IMR-90 (cell line): ENCODE measurements at regions not wholly inside any gene's neighbourhood (a gene's known extent, or its start where the extent isn't known, plus 50 kb on each side); places are given as distances from the start of the nearest gene placed in this dataset.
A peak's percentile ranks its signal among the peaks of the same experiment; 100 is the strongest.

Experiments
- ATAC-seq: fragments of 200-7000 bp; cut with Tn5 transposase; 2 replicates; pipeline ENCODE4 v1.9.1; 2020; ENCODE audit warnings: low read depth, mild to moderate bottlenecking, moderate library complexity
- BruUV-seq: library from RNA; stranded (reverse); fragments of 400-500 nt; replicated peaks from 2 replicates; lab custom pipeline; 2021; lab: Mats Ljungman, UMichigan
- CTCF ChIA-PET: fragments of 300-600 bp; formaldehyde crosslinking; extraction: SDS; loops from one replicate; lab custom pipeline; 2021; ENCODE audit warnings: antibody characterized with exemption; lab: Yijun Ruan, JAX
- POLR2A ChIA-PET: fragments of 300-600 bp; sonication (Branson Sonifier 250); formaldehyde crosslinking; loops from one replicate; lab custom pipeline; 2022; ENCODE audit warnings: antibody characterized with exemption; ENCODE audit not compliant: unreplicated experiment; lab: Charles Lee
- DNase-seq: peaks from one replicate; pipeline ENCODE4 v3.0.0; 2013
- H2AFZ ChIP-seq: replicated peaks from 2 replicates; pipeline ENCODE3; 2013; ENCODE audit warnings: low read length, mild to moderate bottlenecking; ENCODE audit not compliant: poor library complexity
- H2AK5ac ChIP-seq: 2 replicates; pipeline ENCODE4 v1.6.1; 2013; ENCODE audit warnings: low read depth, low read length, inconsistent platforms
- H2AK9ac ChIP-seq: replicated peaks from 2 replicates; pipeline ENCODE3; 2013; ENCODE audit warnings: mild to moderate bottlenecking, low read depth, low read length, moderate library complexity; ENCODE audit not compliant: poor library complexity
- H2BK120ac ChIP-seq: 2 replicates; pipeline ENCODE4 v1.6.1; 2013; ENCODE audit warnings: low read depth, low read length, inconsistent platforms
- H2BK15ac ChIP-seq: 3 replicates; pipeline ENCODE4 v1.6.1; 2013; ENCODE audit warnings: low read depth, low read length, inconsistent platforms
- H2BK20ac ChIP-seq: 2 replicates; pipeline ENCODE4 v1.6.1; 2013; ENCODE audit warnings: low read depth, mild to moderate bottlenecking, inconsistent platforms, low read length, moderate library complexity
- H2BK5ac ChIP-seq: 2 replicates; pipeline ENCODE4 v1.6.1; 2013; ENCODE audit warnings: mild to moderate bottlenecking, low read depth, low read length, inconsistent platforms; ENCODE audit not compliant: poor library complexity, severe bottlenecking
- H3K14ac ChIP-seq: replicated peaks from 2 replicates; pipeline ENCODE4 v1.6.1; 2013; ENCODE audit warnings: low read depth, low read length, inconsistent platforms
- H3K18ac ChIP-seq: 2 replicates; pipeline ENCODE4 v1.6.1; 2013; ENCODE audit warnings: low read depth, low read length, control low read depth
- H3K23ac ChIP-seq: 2 replicates; pipeline ENCODE4 v1.6.1; 2013; ENCODE audit warnings: low read depth, low read length, inconsistent platforms
- H3K27ac ChIP-seq: 2 replicates; pipeline ENCODE4 v1.5.1; 2013; ENCODE audit warnings: mild to moderate bottlenecking, control low read depth, low read length; ENCODE audit not compliant: insufficient read depth
- H3K27me3 ChIP-seq: 2 replicates; pipeline ENCODE4 v1.6.1; 2013; ENCODE audit warnings: low read length; ENCODE audit not compliant: control insufficient read depth, insufficient read depth
- H3K36me3 ChIP-seq: 2 replicates; pipeline ENCODE4 v1.6.1; 2013; ENCODE audit warnings: low read length, mixed read lengths; ENCODE audit not compliant: control insufficient read depth, insufficient read depth
- H3K4ac ChIP-seq: 2 replicates; pipeline ENCODE4 v1.6.1; 2013; ENCODE audit warnings: low read depth, low read length, inconsistent platforms
- H3K4me1 ChIP-seq: 2 replicates; pipeline ENCODE4 v1.6.1; 2013; ENCODE audit warnings: low read length, mixed read lengths; ENCODE audit not compliant: control insufficient read depth, insufficient read depth
- H3K4me2 ChIP-seq: 2 replicates; pipeline ENCODE4 v1.6.1; 2013; ENCODE audit warnings: low read depth, mild to moderate bottlenecking, control low read depth, low read length, moderate library complexity
- H3K4me3 ChIP-seq: 2 replicates; pipeline ENCODE4 v1.5.1; 2013; ENCODE audit warnings: low read depth, mild to moderate bottlenecking, control low read depth, low read length, moderate library complexity; ENCODE audit not compliant: insufficient read depth
- H3K56ac ChIP-seq: 2 replicates; pipeline ENCODE4 v1.6.1; 2013; ENCODE audit warnings: low read length, inconsistent platforms; ENCODE audit not compliant: insufficient read depth; ENCODE audit errors: extremely low read depth
- H3K79me1 ChIP-seq, 2 experiments: 2 replicates each; pipeline ENCODE4 v1.6.1; 2013; ENCODE audit warnings: low read length in 2 of 2, inconsistent platforms in 1 of 2, low read depth in 1 of 2
- H3K9ac ChIP-seq: 2 replicates; pipeline ENCODE4 v1.6.1; 2013; ENCODE audit warnings: low read depth, low read length, control low read depth
- H3K9me1 ChIP-seq: 2 replicates; pipeline ENCODE4 v1.6.1; 2013; ENCODE audit warnings: low read length, inconsistent platforms; ENCODE audit not compliant: insufficient read depth
- H3K9me3 ChIP-seq: 2 replicates; pipeline ENCODE4 v1.6.1; 2013; ENCODE audit warnings: low read length; ENCODE audit not compliant: control insufficient read depth, insufficient read depth
- H4K20me1 ChIP-seq: 2 replicates; pipeline ENCODE4 v1.6.1; 2013; ENCODE audit warnings: low read length, inconsistent platforms; ENCODE audit not compliant: insufficient read depth
- H4K5ac ChIP-seq: 2 replicates; pipeline ENCODE4 v1.6.1; 2013; ENCODE audit warnings: mild to moderate bottlenecking, low read depth, low read length, control low read depth
- H4K8ac ChIP-seq, 2 experiments: 2 replicates each; pipeline ENCODE4 v1.6.1; 2013; ENCODE audit warnings: low read depth in 2 of 2, low read length in 2 of 2, control low read depth in 1 of 2, inconsistent platforms in 1 of 2
- H4K91ac ChIP-seq: 2 replicates; pipeline ENCODE4 v1.6.1; 2013; ENCODE audit warnings: low read depth, low read length, inconsistent platforms; ENCODE audit not compliant: insufficient read depth
- CEBPB ChIP-seq: IDR thresholded peaks from 2 replicates; pipeline ENCODE4 v1.6.1; 2012; ENCODE audit warnings: low read depth, low read length, improper control_type of control experiment
- RCOR1 ChIP-seq: IDR thresholded peaks from 2 replicates; pipeline ENCODE4 v1.6.1; 2012; ENCODE audit warnings: mild to moderate bottlenecking, low read length, improper control_type of control experiment; ENCODE audit not compliant: insufficient replicate concordance
- WGBS, 2 experiments: methylation state at CpG; one replicate each; pipeline versions ENCODE4 v1.1.5 to v1.1.7; 2013; ENCODE audit warnings: missing lambda C conversion rate in 2 of 2; ENCODE audit not compliant: insufficient read length in 1 of 2; ENCODE audit errors: extremely low coverage in 2 of 2; 5-methylcytosine and 5-hydroxymethylcytosine counted together
- dilution Hi-C: fragments of 300-500 bp; cut with HindIII; formaldehyde crosslinking; loops from one replicate; pipeline ENCODE4 v1.14.3; 2018; ENCODE audit warnings: low sequenced_read_pairs; ENCODE audit not compliant: unreplicated experiment
- in situ Hi-C: fragments of 300-500 bp; cut with MboI; formaldehyde crosslinking; loops from 3 replicates; pipeline ENCODE4 v1.14.3; 2019; ENCODE audit warnings: low sequenced_read_pairs, inconsistent platforms, mixed read lengths
- intact Hi-C: fragments of 100-400 bp; cut with micrococcal nuclease; formaldehyde crosslinking; loops from 2 replicates; pipeline ENCODE4 v1.10.0; 2022

DNA sequence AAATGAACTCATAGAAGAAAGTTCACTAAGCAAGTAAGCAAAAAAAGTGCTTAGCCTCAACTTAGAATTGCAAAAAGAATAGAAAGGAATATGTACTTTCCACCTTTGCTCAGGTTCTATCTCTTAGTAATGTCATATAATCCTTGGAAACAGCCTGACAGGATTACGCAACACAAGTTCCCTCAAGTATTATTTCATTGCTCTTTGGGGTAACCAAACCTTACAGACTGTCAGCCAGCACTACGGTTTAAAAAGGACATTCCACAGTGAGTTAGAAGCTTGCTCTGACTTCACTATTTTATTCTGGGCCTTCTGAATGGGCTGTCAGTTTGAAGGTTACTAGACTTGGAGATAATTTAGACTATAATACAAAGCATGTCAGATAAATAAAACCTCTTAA lies 264.0 kb downstream of the ATXN7L3B start:
- no peak overlapping the region for H2AFZ ChIP-seq
- no peak for ATAC-seq
- no peaks in the 10 kb centered on the region for H3K9me1 ChIP-seq
- TF ChIP-seq CEBPB (peak; percentile 93), RCOR1 (no peak)
- H4K8ac ChIP-seq = no peak overlapping the region
- no peak overlapping the region for H3K4me2 ChIP-seq
- no peaks in the 10 kb centered on the region for H3K79me1 ChIP-seq
- no peak overlapping the region for H4K91ac ChIP-seq
- no peak overlapping the region for H4K5ac ChIP-seq
- H3K4me3 ChIP-seq = no peak overlapping the region
- intact Hi-C loops = loop anchor here (2.0 to 10.0 kb wide), 3 partner anchors 253 to 681 kb away; partner anchors contain the start of gene GLIPR1
- no peaks in the 10 kb centered on the region for H3K27me3 ChIP-seq
- CTCF ChIA-PET = no interaction called here
- dilution Hi-C loops = no loop called here
- no peak overlapping the region for H3K27ac ChIP-seq
- H3K9me3 ChIP-seq = no peaks in the 10 kb centered on the region
- DNase-seq = no peak
- BruUV-seq = no TSS peak
- no peak overlapping the region for H3K4ac ChIP-seq
- no CpG with 5 or more reads among the region's 2 CpGs for WGBS, 2 experiments
- H3K56ac ChIP-seq = no peak overlapping the region
- POLR2A ChIA-PET = no interaction called here
- no peaks in the 10 kb centered on the region for H3K36me3 ChIP-seq
- H3K4me1 ChIP-seq = no peaks in the 10 kb centered on the region
- in situ Hi-C loops = no loop called here
- no peak overlapping the region for H2BK15ac ChIP-seq
- H2AK5ac ChIP-seq = no peak overlapping the region
- H4K20me1 ChIP-seq = no peaks in the 10 kb centered on the region
- H3K14ac ChIP-seq = no peak overlapping the region
- no peak overlapping the region for H3K9ac ChIP-seq
- no peak overlapping the region for H3K18ac ChIP-seq
- no peak overlapping the region for H2BK5ac ChIP-seq
- no peak overlapping the region for H2BK20ac ChIP-seq
- no peak overlapping the region for H2AK9ac ChIP-seq
- H2BK120ac ChIP-seq = no peak overlapping the region
- no peak overlapping the region for H3K23ac ChIP-seq
